CD4-positive, alpha-beta T cell (primary cell): ENCODE measurements at regions not wholly inside any gene's neighbourhood (a gene's known extent, or its start where the extent isn't known, plus 50 kb on each side); places are given as distances from the start of the nearest gene placed in this dataset.

Experiments
- ATAC-seq: fragments of 200-7000 bp; cut with Tn5 transposase; one replicate; pipeline ENCODE4 v1.10.0; 2022; ENCODE audit warnings: mild to moderate bottlenecking; ENCODE audit not compliant: poor library complexity
- CTCF ChIA-PET: fragments of 350-600 bp; sonication (Branson Sonifier 250); formaldehyde crosslinking; loops from one replicate; lab custom pipeline; 2021; ENCODE audit warnings: antibody characterized with exemption, inconsistent platforms; lab: Charles Lee
- POLR2A ChIA-PET: fragments of 350-600 bp; sonication (Branson Sonifier 250); formaldehyde crosslinking; loops from one replicate; lab custom pipeline; 2021; ENCODE audit warnings: antibody characterized with exemption, inconsistent platforms; lab: Charles Lee
- DNase-seq, 14 experiments: peaks; one replicate each; pipeline ENCODE4 v3.0.0-alpha.2; 2013 to 2020; ENCODE audit warnings: mixed read lengths in 2 of 14
- H3K27ac ChIP-seq, 2 donors: one replicate each; pipeline versions ENCODE4 v1.5.1 to v1.7.0; 2013; ENCODE audit warnings: low read length in 2 of 2, low read depth in 1 of 2, mild to moderate bottlenecking in 1 of 2
- H3K27me3 ChIP-seq, 2 experiments: 1 replicate in 1 of 2; 2 replicates in 1 of 2; pipeline versions ENCODE4 v1.6.1 to v1.7.0; 2013; ENCODE audit warnings: low read length in 2 of 2, control low read depth in 1 of 2, mild to moderate bottlenecking in 1 of 2, moderate library complexity in 1 of 2; ENCODE audit not compliant: insufficient read depth in 2 of 2, control insufficient read depth in 1 of 2
- H3K36me3 ChIP-seq: one replicate; pipeline ENCODE4 v1.6.1; 2013; ENCODE audit warnings: low read length, control low read depth; ENCODE audit not compliant: insufficient read depth
- H3K4me1 ChIP-seq: one replicate; pipeline ENCODE4 v1.6.1; 2013; ENCODE audit warnings: low read length, control low read depth; ENCODE audit not compliant: insufficient read depth
- H3K4me3 ChIP-seq: one replicate; pipeline ENCODE4 v1.5.1; 2013; ENCODE audit warnings: mild to moderate bottlenecking, low read length, moderate library complexity
- H3K9me3 ChIP-seq, 2 experiments: 1 replicate in 1 of 2; 2 replicates in 1 of 2; pipeline versions ENCODE4 v1.6.1 to v1.7.0; 2013; ENCODE audit warnings: low read length in 2 of 2, mild to moderate bottlenecking in 2 of 2, control low read depth in 1 of 2, moderate library complexity in 1 of 2; ENCODE audit not compliant: control insufficient read depth in 1 of 2, insufficient read depth in 1 of 2
- H3K27ac Mint-ChIP-seq: one replicate; pipeline ENCODE4 v1.8.0; 2020; ENCODE audit warnings: mixed read lengths
- H3K27me3 Mint-ChIP-seq: one replicate; pipeline ENCODE4 v1.8.0; 2021; ENCODE audit warnings: mixed read lengths
- H3K36me3 Mint-ChIP-seq: one replicate; pipeline ENCODE4 v1.8.0; 2021; ENCODE audit warnings: low read depth, mixed read lengths
- H3K4me1 Mint-ChIP-seq: one replicate; pipeline ENCODE4 v1.8.0; 2021; ENCODE audit warnings: low read depth, mixed read lengths
- H3K4me3 Mint-ChIP-seq: one replicate; pipeline ENCODE4 v1.8.0; 2020; ENCODE audit warnings: mild to moderate bottlenecking, mixed read lengths
- H3K9me3 Mint-ChIP-seq: one replicate; pipeline ENCODE4 v1.8.0; 2020; ENCODE audit warnings: mixed read lengths
- CTCF ChIP-seq: fragments of 200-600 bp; IDR thresholded peaks from one replicate; pipeline ENCODE4 v1.8.0; 2022; ENCODE audit warnings: antibody characterized with exemption, mild to moderate bottlenecking
- intact Hi-C, 2 experiments: fragments of 100-400 bp; cut with DNase I in 1 of 2; cut with micrococcal nuclease in 1 of 2; formaldehyde crosslinking; loops; one replicate each; pipeline versions ENCODE4 v1.15.1 to v1.9.0; 2023 to 2025; cut with DNase I, micrococcal nuclease

GRCh38 chr10:33026422-33026821 lies 68.4 kb upstream of the ITGB1 start:
- Mint-ChIP-seq H3K4me1 (peaks cover 49% of the 10 kb centered on the region), H3K4me3 (no peak overlapping the region), H3K36me3 (no peaks in the 10 kb centered on the region), H3K27me3 (no peaks in the 10 kb centered on the region), H3K9me3 (no peaks in the 10 kb centered on the region), H3K27ac (peak overlapping the region; percentile 87)
- ChIA-PET POLR2A (interaction anchor here (0.6 to 1.3 kb wide), 3 partner anchors 14 to 112 kb away, joined by 3 to 4 read pairs (median 4); no protein-coding TSS in a partner anchor), CTCF (interaction anchor here (1.3 kb wide), 1 partner anchor 17 kb away, joined by 4 read pairs; no protein-coding TSS in a partner anchor)
- no peaks in the 10 kb centered on the region for H3K36me3 ChIP-seq
- no peak overlapping the region for H3K27ac ChIP-seq
- no peaks in the 10 kb centered on the region for H3K9me3 ChIP-seq
- no peak for TF ChIP-seq CTCF
- no peaks in the 10 kb centered on the region for H3K27me3 ChIP-seq
- peaks cover 55% of the 10 kb centered on the region for H3K4me1 ChIP-seq
- no peak overlapping the region for H3K4me3 ChIP-seq
- DNase-seq, result no peak
- intact Hi-C loops, result loop anchor here in 1 of 2 experiments (10.0 kb wide), 1 partner anchor 88 kb away; no protein-coding TSS in a partner anchor
- no peak for ATAC-seq

- intact Hi-C loops, result loop anchor here in 1 of 2 experiments (10.0 kb wide), 1 partner anchor 89 kb away; no protein-coding TSS in a partner anchor
- ATAC-seq, result no peak
- no peak for DNase-seq
- H3K36me3 Mint-ChIP-seq, result no peaks in the 10 kb centered on the region
- Histone ChIP-seq H3K4me3 (no peak overlapping the region), H3K4me1 (peaks cover 50% of the 10 kb centered on the region), H3K9me3 (no peaks in the 10 kb centered on the region), H3K27me3 (no peaks in the 10 kb centered on the region), H3K27ac (no peak overlapping the region), H3K36me3 (no peaks in the 10 kb centered on the region)
- no peak for TF ChIP-seq CTCF
- no peaks in the 10 kb centered on the region for H3K27me3 Mint-ChIP-seq
- ChIA-PET POLR2A (interaction anchor here (0.6 to 1.4 kb wide), 3 partner anchors 16 to 78 kb away, joined by 3 to 4 read pairs (median 3); no protein-coding TSS in a partner anchor), CTCF (no interaction called here)
- H3K27ac Mint-ChIP-seq, result peak overlapping the region; percentile 87
- no peak overlapping the region for H3K4me3 Mint-ChIP-seq
- H3K4me1 Mint-ChIP-seq, result peaks cover 49% of the 10 kb centered on the region
- no peaks in the 10 kb centered on the region for H3K9me3 Mint-ChIP-seq
Observed at GRCh38 chr10:33025910-33026309, 67.9 kb upstream of the ITGB1 start.

GRCh38 chr10:33025039-33025438 lies 67.0 kb upstream of the ITGB1 start:
- Histone ChIP-seq H3K36me3 (no peaks in the 10 kb centered on the region), H3K4me3 (no peak overlapping the region), H3K27me3 (no peaks in the 10 kb centered on the region), H3K4me1 (peaks cover 41% of the 10 kb centered on the region), H3K27ac (no peak overlapping the region), H3K9me3 (no peaks in the 10 kb centered on the region)
- H3K27ac Mint-ChIP-seq, result no peak overlapping the region
- CTCF ChIA-PET, result no interaction called here
- no peak overlapping the region for H3K4me3 Mint-ChIP-seq
- TF ChIP-seq CTCF, result no peak
- H3K4me1 Mint-ChIP-seq, result peaks cover 49% of the 10 kb centered on the region
- no peak for ATAC-seq
- H3K9me3 Mint-ChIP-seq, result no peaks in the 10 kb centered on the region
- no peaks in the 10 kb centered on the region for H3K27me3 Mint-ChIP-seq
- DNase-seq, result no peak
- POLR2A ChIA-PET, result interaction anchor here (1.0 to 1.4 kb wide), 2 partner anchors 15 to 79 kb away, joined by 3 to 4 read pairs; no protein-coding TSS in a partner anchor
- intact Hi-C loops, result loop anchor here in 1 of 2 experiments (10.0 kb wide), 1 partner anchor 90 kb away; no protein-coding TSS in a partner anchor
- no peaks in the 10 kb centered on the region for H3K36me3 Mint-ChIP-seq
